Upper lobe of left lung (tissue), 4 donors: ENCODE measurements at regions not wholly inside any gene's neighbourhood (a gene's known extent, or its start where the extent isn't known, plus 50 kb on each side); places are given as distances from the start of the nearest gene placed in this dataset.

Source experiments
- POLR2A ChIP-seq, 4 donors: fragments of 450-650 bp; IDR thresholded peaks; one replicate each; pipeline ENCODE4 v1.5.1; 2016 to 2017; ENCODE audit warnings: antibody characterized with exemption in 4 of 4, mild to moderate bottlenecking in 2 of 4
- POLR2AphosphoS5 ChIP-seq, 2 donors: sonication (generic); formaldehyde crosslinking; IDR thresholded peaks; one replicate each; pipeline ENCODE4 v1.5.1; 2017; ENCODE audit warnings: antibody characterized with exemption in 2 of 2

GRCh38 chr6:45822873-45823272, 192.8 kb downstream of the CLIC5 start:
- no peak for TF ChIP-seq POLR2AphosphoS5 (IDR thresholded peaks at IDR 0.05)
- TF ChIP-seq POLR2A (IDR thresholded peaks at IDR 0.05), result no peak
